LoVo (cell line): ENCODE measurements at regions not wholly inside any gene's neighbourhood (a gene's known extent, or its start where the extent isn't known, plus 50 kb on each side); places are given as distances from the start of the nearest gene placed in this dataset.
"Not testable (repeated sequence)": the region's sequence is repeated elsewhere in the genome, so short reads cannot be mapped to it uniquely, and the experiment has no call there.

ENCODE experiments used
- DNase-seq: peaks from one replicate; pipeline ENCODE4 v3.0.0-alpha.2; 2016; ENCODE audit warnings: low spot score

- no peak for DNase-seq
Observed at GRCh38 chr4:126986828-126987227, 645.9 kb upstream of the INTU start.

- no peak for DNase-seq
Observed at GRCh38 chr4:126991965-126992364, 640.8 kb upstream of the INTU start.

GRCh38 chr4:126992910-126993309 lies 639.8 kb upstream of the INTU start:
- no peak for DNase-seq

GRCh38 chr4:126993351-126993750 lies 639.4 kb upstream of the INTU start:
- DNase-seq = no peak

- DNase-seq = no peak
Observed at GRCh38 chr4:126995235-126995634, 637.5 kb upstream of the INTU start.

- DNase-seq = no peak
Observed at GRCh38 chr4:127000110-127000509, 632.6 kb upstream of the INTU start.

GRCh38 chr4:127000846-127001245 lies 631.9 kb upstream of the INTU start:
- DNase-seq = no peak

GRCh38 chr4:127001933-127002332 lies 630.8 kb upstream of the INTU start:
- DNase-seq = no peak

GRCh38 chr4:127006446-127006877 lies 626.3 kb upstream of the INTU start:
- DNase-seq = no peak

GRCh38 chr4:127007305-127007704 lies 625.5 kb upstream of the INTU start:
- DNase-seq = no peak

- DNase-seq = no peak
Observed at GRCh38 chr4:127012549-127012948, 620.2 kb upstream of the INTU start.

- no peak for DNase-seq
Observed at GRCh38 chr4:127015667-127016117, 617.1 kb upstream of the INTU start.

- DNase-seq = no peak
Observed at GRCh38 chr4:127018381-127018780, 614.4 kb upstream of the INTU start.

GRCh38 chr4:127020831-127021230 lies 611.9 kb upstream of the INTU start:
- not testable (repeated sequence) for DNase-seq

GRCh38 chr4:127036296-127036695 lies 596.5 kb upstream of the INTU start:
- no peak for DNase-seq

GRCh38 chr4:127045861-127046260 lies 586.9 kb upstream of the INTU start:
- no peak for DNase-seq

GRCh38 chr4:127047930-127048329 lies 584.8 kb upstream of the INTU start:
- no peak for DNase-seq

- DNase-seq = no peak
Observed at GRCh38 chr4:127048376-127049044, 584.2 kb upstream of the INTU start.

GRCh38 chr4:127049526-127049925 lies 583.2 kb upstream of the INTU start:
- DNase-seq = no peak

- DNase-seq = no peak
Observed at GRCh38 chr4:127052742-127053141, 580.0 kb upstream of the INTU start.

GRCh38 chr4:127055357-127055756 lies 577.4 kb upstream of the INTU start:
- DNase-seq = no peak

GRCh38 chr4:127069675-127070074 lies 563.1 kb upstream of the INTU start:
- DNase-seq = no peak

GRCh38 chr4:127071443-127071842 lies 561.3 kb upstream of the INTU start:
- DNase-seq = no peak

GRCh38 chr4:127080141-127080540 lies 552.6 kb upstream of the INTU start:
- no peak for DNase-seq
